ENCODE measurements at regions not wholly inside any gene's neighbourhood (a gene's known extent, or its start where the extent isn't known, plus 50 kb on each side); places are given as distances from the start of the nearest gene placed in this dataset.

DNA sequence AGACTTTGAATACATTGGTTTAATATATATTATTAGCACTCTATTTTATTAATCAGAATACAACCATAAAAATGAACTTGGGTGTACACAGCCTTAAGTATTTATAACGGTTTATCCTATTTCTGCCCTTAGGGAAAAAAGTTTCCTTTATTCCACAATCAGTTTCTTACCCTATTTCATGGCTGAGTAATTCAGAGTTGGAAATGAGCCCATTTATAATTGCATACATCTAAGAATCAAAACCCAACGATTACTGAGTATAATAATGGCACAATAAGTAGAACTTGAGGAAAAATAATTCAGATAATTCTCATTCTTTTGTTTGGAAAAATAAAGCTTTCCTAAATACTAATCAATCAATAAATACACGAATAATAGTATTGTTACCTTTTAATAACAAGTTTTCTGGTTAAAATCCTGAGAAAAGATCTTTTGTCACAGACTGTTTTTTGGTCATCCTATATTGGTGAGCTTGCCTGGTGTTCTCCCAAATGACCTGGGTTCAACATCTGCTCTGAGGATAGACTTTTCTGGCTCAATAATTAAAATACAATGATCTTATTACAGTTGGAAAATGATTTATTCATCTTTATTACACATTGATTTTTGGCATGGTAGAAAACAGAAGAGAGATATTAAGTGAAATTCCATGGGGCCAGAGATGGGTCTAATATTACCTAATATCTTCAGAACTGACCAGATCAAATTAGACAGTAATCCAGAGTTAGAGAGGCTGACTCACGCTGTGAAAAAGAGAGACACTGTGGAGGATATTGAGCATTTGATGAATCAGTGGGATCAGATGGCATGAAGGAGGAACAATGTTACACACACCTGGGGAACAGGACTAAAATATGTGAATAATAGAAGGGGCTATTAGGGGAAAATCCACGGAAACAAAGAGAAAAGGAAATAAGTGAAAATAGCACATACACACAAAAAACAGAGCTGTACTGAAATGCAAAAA lies 162.1 kb upstream of the TBX18 start:
- H3K4me1 Mint-ChIP-seq = peaks cover 13% of the 10 kb centered on the region
- no peaks in the 10 kb centered on the region for H3K36me3 Mint-ChIP-seq (ENCODE audit: low read depth)
- H3K4me3 Mint-ChIP-seq = no peak overlapping the region
- no peak overlapping the region for H3K27ac Mint-ChIP-seq
- TF ChIP-seq, protein P1, sequence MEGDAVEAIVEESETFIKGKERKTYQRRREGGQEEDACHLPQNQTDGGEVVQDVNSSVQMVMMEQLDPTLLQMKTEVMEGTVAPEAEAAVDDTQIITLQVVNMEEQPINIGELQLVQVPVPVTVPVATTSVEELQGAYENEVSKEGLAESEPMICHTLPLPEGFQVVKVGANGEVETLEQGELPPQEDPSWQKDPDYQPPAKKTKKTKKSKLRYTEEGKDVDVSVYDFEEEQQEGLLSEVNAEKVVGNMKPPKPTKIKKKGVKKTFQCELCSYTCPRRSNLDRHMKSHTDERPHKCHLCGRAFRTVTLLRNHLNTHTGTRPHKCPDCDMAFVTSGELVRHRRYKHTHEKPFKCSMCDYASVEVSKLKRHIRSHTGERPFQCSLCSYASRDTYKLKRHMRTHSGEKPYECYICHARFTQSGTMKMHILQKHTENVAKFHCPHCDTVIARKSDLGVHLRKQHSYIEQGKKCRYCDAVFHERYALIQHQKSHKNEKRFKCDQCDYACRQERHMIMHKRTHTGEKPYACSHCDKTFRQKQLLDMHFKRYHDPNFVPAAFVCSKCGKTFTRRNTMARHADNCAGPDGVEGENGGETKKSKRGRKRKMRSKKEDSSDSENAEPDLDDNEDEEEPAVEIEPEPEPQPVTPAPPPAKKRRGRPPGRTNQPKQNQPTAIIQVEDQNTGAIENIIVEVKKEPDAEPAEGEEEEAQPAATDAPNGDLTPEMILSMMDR (IDR thresholded peaks at IDR 0.05; ENCODE audit: unreplicated experiment in 3 of 3) = no peak
- peaks cover 3% of the 10 kb centered on the region for H3K27me3 Mint-ChIP-seq (ENCODE audit: low read depth)
- H3K9me3 Mint-ChIP-seq = no peaks in the 10 kb centered on the region

DNA sequence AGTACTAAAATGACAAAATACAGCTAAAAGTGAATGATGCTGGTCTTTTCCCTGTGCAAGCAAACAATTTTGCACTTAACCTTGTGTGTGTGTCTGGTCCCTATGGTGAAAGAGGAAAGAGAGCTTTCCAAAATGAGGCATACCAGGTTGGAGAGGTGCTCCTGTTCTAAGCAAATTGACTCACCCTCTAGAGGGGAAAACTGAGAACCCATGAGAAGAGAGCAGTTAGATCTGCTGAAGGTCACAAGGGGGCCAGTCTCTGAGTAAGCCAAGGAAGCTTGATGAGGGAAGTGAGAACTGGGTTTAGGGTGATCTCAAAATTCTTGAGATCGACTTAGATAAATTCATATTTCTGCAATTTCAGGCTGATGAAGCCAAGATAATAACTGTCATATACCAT lies 157.5 kb upstream of the TBX18 start:
- H3K27ac Mint-ChIP-seq = no peak overlapping the region
- H3K36me3 Mint-ChIP-seq (ENCODE audit: low read depth) = no peaks in the 10 kb centered on the region
- TF ChIP-seq, protein P1 (IDR thresholded peaks at IDR 0.05; ENCODE audit: unreplicated experiment in 3 of 3) = no peak
- H3K9me3 Mint-ChIP-seq = no peaks in the 10 kb centered on the region
- peaks cover 23% of the 10 kb centered on the region for H3K4me1 Mint-ChIP-seq
- no peak overlapping the region for H3K4me3 Mint-ChIP-seq
- H3K27me3 Mint-ChIP-seq (ENCODE audit: low read depth) = no peaks in the 10 kb centered on the region

DNA sequence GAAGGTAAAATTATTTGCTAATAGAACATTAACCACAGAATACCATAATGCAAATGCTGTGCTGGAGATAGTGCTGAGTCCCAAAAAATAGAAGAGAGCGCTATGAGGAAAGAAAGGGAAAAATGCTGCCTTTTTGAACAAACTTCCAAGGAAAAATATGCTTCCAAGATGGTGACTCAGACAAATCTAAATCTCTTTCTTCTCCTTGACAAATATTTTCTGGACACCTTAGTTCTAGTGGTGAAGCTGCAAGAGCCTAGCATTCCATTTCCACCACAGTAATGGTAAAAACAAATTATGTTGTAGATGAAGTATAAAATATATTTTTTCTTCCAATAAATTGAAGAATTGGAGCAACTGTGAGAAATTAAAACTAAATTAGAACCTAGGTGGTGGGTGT lies 155.6 kb upstream of the TBX18 start:
- no peak overlapping the region for H3K4me3 Mint-ChIP-seq
- H3K27me3 Mint-ChIP-seq (ENCODE audit: low read depth) = no peaks in the 10 kb centered on the region
- H3K27ac Mint-ChIP-seq = no peak overlapping the region
- no peaks in the 10 kb centered on the region for H3K36me3 Mint-ChIP-seq (ENCODE audit: low read depth)
- H3K4me1 Mint-ChIP-seq = peaks cover 19% of the 10 kb centered on the region
- TF ChIP-seq, protein P1 (IDR thresholded peaks at IDR 0.05; ENCODE audit: unreplicated experiment in 3 of 3) = no peak
- no peaks in the 10 kb centered on the region for H3K9me3 Mint-ChIP-seq

DNA sequence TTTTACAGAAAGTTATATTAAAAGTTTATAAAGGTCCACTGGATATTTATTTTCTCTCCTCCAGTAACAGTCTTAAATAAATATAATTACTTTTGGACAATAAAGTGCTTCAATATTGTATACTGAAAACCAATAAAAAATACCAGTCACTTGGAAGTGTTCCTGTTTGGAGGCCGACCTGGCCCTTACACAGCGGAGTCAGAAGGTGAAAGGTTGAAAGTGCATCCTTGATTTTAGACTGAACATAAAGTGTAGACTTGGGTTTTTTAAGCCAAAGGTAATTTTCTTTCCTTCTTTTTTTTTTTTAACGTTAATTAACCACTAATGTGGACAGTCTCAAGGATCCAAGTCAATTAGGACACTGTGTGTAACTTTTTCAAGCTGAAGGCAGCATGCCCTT lies 152.3 kb upstream of the TBX18 start:
- Mint-ChIP-seq H3K27ac (no peak overlapping the region), H3K36me3 (ENCODE audit: low read depth) (no peaks in the 10 kb centered on the region), H3K9me3 (no peaks in the 10 kb centered on the region), H3K4me1 (peaks cover 14% of the 10 kb centered on the region), H3K27me3 (ENCODE audit: low read depth) (no peaks in the 10 kb centered on the region), H3K4me3 (no peak overlapping the region)
- TF ChIP-seq, protein P1 (IDR thresholded peaks at IDR 0.05; ENCODE audit: unreplicated experiment in 3 of 3) = no peak

DNA sequence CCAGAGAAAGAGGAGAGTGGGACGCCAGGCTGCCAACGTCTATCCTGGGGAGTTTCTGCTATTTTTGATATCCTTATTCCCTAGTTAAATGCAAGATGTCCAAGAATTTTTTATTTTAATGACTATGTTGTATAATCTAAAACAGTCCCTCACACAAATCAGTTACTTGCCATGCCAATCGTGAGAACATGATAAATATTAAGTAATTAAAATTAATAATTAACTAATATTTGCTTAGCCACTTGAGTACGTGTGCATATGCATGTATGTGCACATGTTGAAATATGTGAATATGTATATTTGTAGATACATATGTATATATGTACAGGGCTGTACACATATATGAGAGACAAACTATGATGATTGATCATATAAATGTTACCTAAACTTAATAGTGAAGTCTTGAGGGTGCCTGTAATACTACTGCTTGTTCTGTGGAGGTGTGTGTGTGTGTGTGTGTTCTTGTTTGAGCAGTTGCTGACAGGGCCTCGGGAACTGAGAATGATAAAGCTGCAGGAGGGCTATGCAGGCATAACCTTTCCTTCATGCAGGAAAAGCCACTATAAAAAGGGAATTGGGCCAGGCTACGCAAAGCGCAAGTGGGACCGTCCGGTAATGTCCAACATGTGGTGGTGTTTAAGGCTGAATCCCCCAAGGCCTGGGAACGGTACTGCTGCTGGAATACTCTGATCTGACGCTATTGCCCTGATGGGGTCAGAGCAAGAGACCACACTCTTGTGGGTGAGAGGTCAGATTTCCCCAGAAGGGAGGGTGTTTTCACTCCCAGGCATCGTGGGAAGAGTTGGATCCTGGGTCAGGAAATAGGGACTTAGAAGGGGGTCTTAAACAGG lies 148.3 kb upstream of the TBX18 start:
- Mint-ChIP-seq H3K4me3 (no peak overlapping the region), H3K36me3 (ENCODE audit: low read depth) (no peaks in the 10 kb centered on the region), H3K27ac (no peak overlapping the region), H3K9me3 (no peaks in the 10 kb centered on the region), H3K27me3 (ENCODE audit: low read depth) (no peaks in the 10 kb centered on the region), H3K4me1 (peaks cover 23% of the 10 kb centered on the region)
- TF ChIP-seq, protein P1 (IDR thresholded peaks at IDR 0.05; ENCODE audit: unreplicated experiment in 3 of 3) = no peak

All from nephron (organoid).